ENCODE measurements at regions not wholly inside any gene's neighbourhood (a gene's known extent, or its start where the extent isn't known, plus 50 kb on each side); places are given as distances from the start of the nearest gene placed in this dataset.

- no peak for DNase-seq (ENCODE audit: low spot score)
Observed at GRCh38 chr6:166842607-166843006, 113.7 kb downstream of the RNASET2 start.

- no peak for DNase-seq (ENCODE audit: low spot score)
Observed at GRCh38 chr6:166841216-166841615, 115.1 kb downstream of the RNASET2 start.

GRCh38 chr6:166839569-166839968 is 116.8 kb downstream of the RNASET2 start:
- no peak for DNase-seq (ENCODE audit: low spot score)

DNA sequence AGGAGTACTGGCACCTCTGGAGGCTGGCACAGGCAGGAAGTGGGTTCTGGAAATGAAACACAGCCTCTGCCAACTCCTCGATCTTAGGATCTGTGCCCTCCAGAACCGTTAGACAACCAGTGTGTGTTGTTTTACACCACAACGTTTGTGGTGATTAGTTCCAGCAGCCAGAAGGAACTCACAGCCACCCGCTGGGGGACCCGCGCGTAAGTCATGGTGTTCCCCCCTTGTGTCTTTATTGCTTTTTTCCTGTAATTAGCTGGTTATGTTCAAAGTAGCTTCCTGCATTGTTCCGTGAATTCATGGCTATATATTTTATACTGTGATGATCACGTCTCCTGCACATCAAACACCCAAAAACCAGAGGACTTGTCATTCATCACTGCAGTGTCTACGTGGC is 117.4 kb downstream of the RNASET2 start:
- no peak for DNase-seq (ENCODE audit: low spot score)

- no peak for DNase-seq (ENCODE audit: low spot score)
Observed at GRCh38 chr6:166836785-166837718, 119.3 kb downstream of the RNASET2 start.

GRCh38 chr6:166834049-166834448 is 122.3 kb downstream of the RNASET2 start:
- no peak for DNase-seq (ENCODE audit: low spot score)

- no peak for DNase-seq (ENCODE audit: low spot score)
Observed at GRCh38 chr6:166830891-166831363, 125.4 kb downstream of the RNASET2 start.

- DNase-seq (ENCODE audit: low spot score) = no peak
Observed at GRCh38 chr6:166830185-166830890, 126.0 kb downstream of the RNASET2 start.

GRCh38 chr6:166826264-166826663 is 130.1 kb downstream of the RNASET2 start:
- no peak for DNase-seq (ENCODE audit: low spot score)

- no peak for DNase-seq (ENCODE audit: low spot score)
Observed at GRCh38 chr6:166825553-166826145, 130.7 kb downstream of the RNASET2 start.

- no peak for DNase-seq (ENCODE audit: low spot score)
Observed at GRCh38 chr6:166824880-166825250, 131.5 kb downstream of the RNASET2 start.

DNA sequence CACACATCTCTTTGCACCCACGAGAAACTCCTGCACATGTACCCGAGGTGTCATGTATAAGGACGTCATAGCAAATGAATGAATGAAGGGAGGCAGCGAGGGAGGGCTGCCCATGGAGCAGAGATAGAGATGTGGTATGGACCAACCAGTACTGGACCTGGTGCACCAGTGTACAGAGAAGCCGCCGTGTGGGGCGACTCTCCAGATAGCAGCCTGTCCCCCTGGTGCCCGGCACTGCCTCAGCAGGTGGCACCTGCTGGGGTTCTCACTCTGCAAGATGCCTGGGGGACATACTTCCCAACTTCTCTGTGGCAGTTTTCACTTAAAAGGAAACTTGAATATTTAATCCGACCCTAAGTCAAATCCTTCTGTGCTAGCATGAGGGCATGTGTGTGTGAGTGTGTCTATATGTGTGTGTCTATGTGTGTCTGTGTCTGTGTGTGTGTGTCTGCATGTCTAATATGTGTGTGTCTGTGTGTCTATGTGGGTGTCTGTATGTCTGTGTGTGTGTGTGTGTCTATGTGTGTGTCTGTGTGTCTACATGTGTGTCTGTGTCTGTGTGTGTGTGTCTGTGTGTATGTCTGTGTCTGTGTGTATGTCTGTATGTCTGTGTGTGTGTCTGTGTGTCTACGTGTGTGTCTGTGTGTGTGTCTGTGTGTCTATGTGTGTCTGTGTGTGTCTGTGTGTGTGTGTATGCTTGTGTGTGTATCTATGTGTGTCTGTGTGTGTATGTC is 132.0 kb downstream of the RNASET2 start:
- DNase-seq (ENCODE audit: low spot score) = no peak

- DNase-seq (ENCODE audit: low spot score) = no peak
Observed at GRCh38 chr6:166822609-166823008, 133.7 kb downstream of the RNASET2 start.

- no peak for DNase-seq (ENCODE audit: low spot score)
Observed at GRCh38 chr6:166820483-166820882, 135.9 kb downstream of the RNASET2 start.

DNA sequence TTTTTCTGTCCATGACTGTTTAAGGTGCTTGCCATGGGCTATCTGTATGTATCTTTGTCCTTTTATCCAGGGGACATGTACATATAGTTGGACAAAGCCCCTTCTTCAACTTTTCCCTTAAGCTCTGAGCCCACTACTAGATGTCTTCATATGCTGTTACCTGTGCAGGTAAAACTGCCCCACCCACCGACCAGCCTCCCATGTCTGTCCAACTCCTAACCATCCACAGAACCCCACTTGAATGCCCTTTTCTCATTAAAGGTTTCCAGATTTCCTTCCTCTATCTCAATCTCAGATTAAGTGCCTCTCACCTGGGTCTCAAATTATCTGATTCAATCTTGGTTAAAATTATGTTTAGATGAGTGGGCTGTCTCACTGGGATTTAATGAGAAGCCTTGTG is 136.3 kb downstream of the RNASET2 start:
- no peak for DNase-seq (ENCODE audit: low spot score)

- DNase-seq (ENCODE audit: low spot score) = no peak
Observed at GRCh38 chr6:166815629-166816028, 140.7 kb downstream of the RNASET2 start.

GRCh38 chr6:166814390-166814789 is 142.0 kb downstream of the RNASET2 start:
- DNase-seq (ENCODE audit: low spot score) = no peak

DNA sequence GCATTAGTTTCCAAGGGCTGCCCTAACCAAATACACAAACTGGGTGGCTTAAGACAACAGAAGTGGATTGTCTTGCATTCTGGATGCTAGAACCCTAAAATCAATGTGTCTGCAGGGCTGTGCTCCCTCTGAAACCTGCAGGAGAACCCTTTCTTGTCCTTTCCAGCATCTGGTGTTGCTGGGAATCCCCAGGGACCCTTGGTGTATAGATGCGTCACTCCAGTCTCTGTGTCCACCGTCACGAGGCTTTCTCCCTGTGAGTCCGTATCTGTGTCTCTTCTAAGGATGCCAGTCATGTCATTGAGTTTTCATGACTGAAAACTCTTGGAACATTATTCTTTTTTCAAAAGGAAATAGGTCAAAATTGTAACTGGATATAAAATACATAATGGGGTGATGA is 142.9 kb downstream of the RNASET2 start:
- no peak for DNase-seq (ENCODE audit: low spot score)

DNA sequence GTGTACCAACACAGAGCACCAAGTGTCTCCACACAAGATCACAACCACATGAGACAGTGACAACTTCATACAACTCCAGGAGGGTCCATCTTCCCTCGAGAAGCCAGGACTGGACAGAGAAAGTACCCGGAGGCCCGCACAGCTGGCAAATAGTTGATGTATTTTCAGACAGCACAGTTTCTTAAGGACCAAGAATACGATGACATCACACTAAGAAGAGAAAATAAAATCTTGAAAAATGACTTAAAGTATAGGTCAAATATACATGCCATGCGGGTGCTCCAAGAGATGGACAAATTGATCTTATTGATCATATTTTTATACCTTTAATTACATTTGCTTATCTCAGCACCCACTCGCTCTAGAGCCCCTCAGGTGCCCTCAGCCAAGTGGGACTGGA is 145.5 kb downstream of the RNASET2 start:
- DNase-seq (ENCODE audit: low spot score) = no peak

GRCh38 chr6:166809721-166810120 is 146.6 kb downstream of the RNASET2 start:
- DNase-seq (ENCODE audit: low spot score) = no peak

GRCh38 chr6:166806962-166807757 is 149.2 kb downstream of the RNASET2 start:
- DNase-seq (ENCODE audit: low spot score) = no peak

Measured in hematopoietic multipotent progenitor cell treated with erythropoietin and hydrocortisone succinate and interleukin-3 and kit ligand, for 17 days (in vitro differentiated cells).